NCI-H2227 treated with DMSO at 0.1 percent for 48 hours (cell line): ENCODE measurements at regions not wholly inside any gene's neighbourhood (a gene's known extent, or its start where the extent isn't known, plus 50 kb on each side); places are given as distances from the start of the nearest gene placed in this dataset.

ENCODE experiments used
- DNase-seq: peaks from one replicate; lab custom pipeline; 2025; lab: John Stamatoyannopoulos, UW

GRCh38 chr3:43783987-43784639 lies 93.4 kb downstream of the ABHD5 start:
- DNase-seq: no peak

GRCh38 chr3:43784640-43785011 lies 93.9 kb downstream of the ABHD5 start:
- DNase-seq: no peak

- no peak for DNase-seq
Observed at GRCh38 chr3:43785551-43785950, 94.8 kb downstream of the ABHD5 start.

GRCh38 chr3:43786102-43786501 lies 95.4 kb downstream of the ABHD5 start:
- no peak for DNase-seq

GRCh38 chr3:43786526-43787305 lies 96.0 kb downstream of the ABHD5 start:
- no peak for DNase-seq

GRCh38 chr3:43787330-43787729 lies 96.6 kb downstream of the ABHD5 start:
- DNase-seq: no peak

- no peak for DNase-seq
Observed at GRCh38 chr3:43789028-43789427, 98.3 kb downstream of the ABHD5 start.

- DNase-seq: no peak
Observed at GRCh38 chr3:43790060-43790459, 99.3 kb downstream of the ABHD5 start.

- DNase-seq: no peak
Observed at GRCh38 chr3:43790476-43790875, 99.7 kb downstream of the ABHD5 start.

GRCh38 chr3:43791246-43791645 lies 100.5 kb downstream of the ABHD5 start:
- DNase-seq: no peak

- DNase-seq: no peak
Observed at GRCh38 chr3:43792904-43793303, 102.2 kb downstream of the ABHD5 start.

GRCh38 chr3:43793648-43794372 lies 103.1 kb downstream of the ABHD5 start:
- DNase-seq: no peak

- no peak for DNase-seq
Observed at GRCh38 chr3:43794776-43795175, 104.0 kb downstream of the ABHD5 start.

GRCh38 chr3:43795491-43795890 lies 104.8 kb downstream of the ABHD5 start:
- DNase-seq: no peak

GRCh38 chr3:43796041-43796596 lies 105.4 kb downstream of the ABHD5 start:
- no peak for DNase-seq

GRCh38 chr3:43797794-43798193 lies 107.1 kb downstream of the ABHD5 start:
- no peak for DNase-seq

- no peak for DNase-seq
Observed at GRCh38 chr3:43810797-43811196, 120.1 kb downstream of the ABHD5 start.

- DNase-seq: no peak
Observed at GRCh38 chr3:43814461-43814860, 123.7 kb downstream of the ABHD5 start.

GRCh38 chr3:43816372-43816771 lies 125.6 kb downstream of the ABHD5 start:
- no peak for DNase-seq

GRCh38 chr3:43817064-43817463 lies 126.3 kb downstream of the ABHD5 start:
- no peak for DNase-seq

GRCh38 chr3:43817825-43818224 lies 127.1 kb downstream of the ABHD5 start:
- no peak for DNase-seq

GRCh38 chr3:43818229-43818628 lies 127.5 kb downstream of the ABHD5 start:
- no peak for DNase-seq
